H9 (cell line): ENCODE measurements at regions not wholly inside any gene's neighbourhood (a gene's known extent, or its start where the extent isn't known, plus 50 kb on each side); places are given as distances from the start of the nearest gene placed in this dataset.

Experiments
- DNase-seq: peaks from one replicate; pipeline ENCODE4 v3.0.0-alpha.2; 2017
- H2AFZ ChIP-seq: one replicate; pipeline ENCODE4 v1.6.1; 2013; ENCODE audit warnings: mild to moderate bottlenecking, low read length, control low read depth, moderate library complexity
- H2AK5ac ChIP-seq: 2 replicates; pipeline ENCODE4 v1.6.1; 2013; ENCODE audit warnings: low read length, control low read depth, mixed read lengths; ENCODE audit not compliant: insufficient read length
- H2BK120ac ChIP-seq: one replicate; pipeline ENCODE4 v1.6.1; 2013; ENCODE audit warnings: low read depth, mild to moderate bottlenecking, low read length, control low read depth, inconsistent platforms; ENCODE audit not compliant: poor library complexity, severe bottlenecking
- H2BK12ac ChIP-seq: 2 replicates; pipeline ENCODE4 v1.6.1; 2013; ENCODE audit warnings: low read length, control low read depth, mixed read lengths, low read depth; ENCODE audit not compliant: insufficient read length
- H2BK15ac ChIP-seq: 2 replicates; pipeline ENCODE4 v1.6.1; 2013; ENCODE audit warnings: low read depth, low read length, control low read depth
- H2BK20ac ChIP-seq: one replicate; pipeline ENCODE4 v1.6.1; 2013; ENCODE audit warnings: low read depth, mild to moderate bottlenecking, low read length, control low read depth, inconsistent platforms; ENCODE audit not compliant: poor library complexity, severe bottlenecking
- H2BK5ac ChIP-seq: 2 replicates; pipeline ENCODE4 v1.6.1; 2013; ENCODE audit warnings: low read length, control low read depth, mixed read lengths; ENCODE audit not compliant: insufficient read length
- H3K14ac ChIP-seq: 2 replicates; pipeline ENCODE4 v1.6.1; 2013; ENCODE audit warnings: low read length, control low read depth; ENCODE audit not compliant: insufficient read depth
- H3K18ac ChIP-seq: 2 replicates; pipeline ENCODE4 v1.6.1; 2013; ENCODE audit warnings: low read depth, mild to moderate bottlenecking, mixed read lengths, low read length, control low read depth; ENCODE audit not compliant: insufficient read length
- H3K23ac ChIP-seq: 2 replicates; pipeline ENCODE4 v1.6.1; 2013; ENCODE audit warnings: low read length, control low read depth, mixed read lengths, low read depth; ENCODE audit not compliant: insufficient read length
- H3K23me2 ChIP-seq: 2 replicates; pipeline ENCODE4 v1.6.1; 2013; ENCODE audit warnings: low read depth, mild to moderate bottlenecking, mixed read lengths, low read length, control low read depth; ENCODE audit not compliant: insufficient read length, poor library complexity, severe bottlenecking
- H3K27ac ChIP-seq: 2 replicates; pipeline ENCODE4 v1.5.1; 2013; ENCODE audit warnings: low read length, control low read depth, mixed read lengths, low read depth; ENCODE audit not compliant: insufficient read length
- H3K27me3 ChIP-seq: 2 replicates; pipeline ENCODE4 v1.6.1; 2013; ENCODE audit warnings: low read length, control low read depth, inconsistent platforms; ENCODE audit not compliant: insufficient read depth
- H3K4ac ChIP-seq: 2 replicates; pipeline ENCODE4 v1.6.1; 2013; ENCODE audit warnings: low read depth, mild to moderate bottlenecking, control low read depth, inconsistent platforms, low read length, moderate library complexity
- H3K4me1 ChIP-seq: 2 replicates; pipeline ENCODE4 v1.6.1; 2013; ENCODE audit warnings: low read length, control low read depth, inconsistent platforms; ENCODE audit not compliant: insufficient read depth
- H3K4me2 ChIP-seq: 2 replicates; pipeline ENCODE4 v1.6.1; 2013; ENCODE audit warnings: low read length, control low read depth, mixed read lengths; ENCODE audit not compliant: insufficient read length, insufficient read depth
- H3K56ac ChIP-seq: 2 replicates; pipeline ENCODE4 v1.6.1; 2013; ENCODE audit warnings: low read depth, mild to moderate bottlenecking, mixed read lengths, low read length, control low read depth; ENCODE audit not compliant: insufficient read length
- H3K79me1 ChIP-seq: 2 replicates; pipeline ENCODE4 v1.6.1; 2013; ENCODE audit warnings: low read depth, mild to moderate bottlenecking, moderate library complexity, low read length, control low read depth, inconsistent platforms; ENCODE audit not compliant: insufficient read depth, poor library complexity, severe bottlenecking
- H3K79me2 ChIP-seq: 2 replicates; pipeline ENCODE4 v1.6.1; 2013; ENCODE audit warnings: low read length, control low read depth, inconsistent platforms; ENCODE audit not compliant: insufficient read depth
- H3K9ac ChIP-seq: 2 replicates; pipeline ENCODE4 v1.6.1; 2013; ENCODE audit warnings: low read length, control low read depth, mixed read lengths; ENCODE audit not compliant: insufficient read length; ENCODE audit errors: extremely low read depth
- H3K9me3 ChIP-seq: one replicate; pipeline ENCODE4 v1.6.1; 2013; ENCODE audit warnings: low read depth, low read length, inconsistent platforms; ENCODE audit not compliant: control insufficient read depth
- H3T11ph ChIP-seq: one replicate; pipeline ENCODE4 v1.6.1; 2013; ENCODE audit warnings: mild to moderate bottlenecking, low read length, control low read depth, inconsistent platforms
- H4K20me1 ChIP-seq: one replicate; pipeline ENCODE4 v1.6.1; 2013; ENCODE audit not compliant: control insufficient read depth, insufficient read length, insufficient read depth
- H4K5ac ChIP-seq: 2 replicates; pipeline ENCODE4 v1.6.1; 2013; ENCODE audit warnings: low read depth, mild to moderate bottlenecking, mixed read lengths, low read length, control low read depth; ENCODE audit not compliant: insufficient read length
- H4K8ac ChIP-seq: replicated peaks from 2 replicates; pipeline ENCODE4 v1.6.1; 2013; ENCODE audit warnings: low read length, control low read depth, mixed read lengths, low read depth; ENCODE audit not compliant: insufficient read length
- H4K91ac ChIP-seq: 2 replicates; pipeline ENCODE4 v1.6.1; 2013; ENCODE audit warnings: low read depth, mild to moderate bottlenecking, moderate library complexity, mixed read lengths, low read length, control low read depth; ENCODE audit not compliant: insufficient read length
- H3K27ac Mint-ChIP-seq, 3 experiments: 2 replicates in 2 of 3; 3 replicates in 1 of 3; pipeline ENCODE4 v1.8.0; 2020 to 2021; ENCODE audit warnings: mixed read lengths in 3 of 3, mild to moderate bottlenecking in 1 of 3, moderate library complexity in 1 of 3
- H3K27me3 Mint-ChIP-seq: 2 replicates; pipeline ENCODE4 v1.8.0; 2021; ENCODE audit warnings: low read depth, mild to moderate bottlenecking, moderate library complexity, mixed read lengths
- H3K36me3 Mint-ChIP-seq, 3 experiments: 2 replicates in 2 of 3; 3 replicates in 1 of 3; pipeline ENCODE4 v1.8.0; 2020 to 2021; ENCODE audit warnings: low read depth in 3 of 3, mixed read lengths in 3 of 3; ENCODE audit not compliant: insufficient read depth in 1 of 3
- H3K4me1 Mint-ChIP-seq, 2 experiments: 2 replicates each; pipeline ENCODE4 v1.8.0; 2020; ENCODE audit warnings: mixed read lengths in 2 of 2
- H3K4me3 Mint-ChIP-seq, 2 experiments: 2 replicates in 1 of 2; 3 replicates in 1 of 2; pipeline ENCODE4 v1.8.0; 2020 to 2021; ENCODE audit warnings: mild to moderate bottlenecking in 2 of 2, mixed read lengths in 2 of 2, moderate library complexity in 1 of 2
- H3K9me3 Mint-ChIP-seq, 2 experiments: 2 replicates in 1 of 2; 3 replicates in 1 of 2; pipeline ENCODE4 v1.8.0; 2020; ENCODE audit warnings: mild to moderate bottlenecking in 2 of 2, mixed read lengths in 2 of 2, moderate library complexity in 1 of 2
- CTCF ChIP-seq: fragments of 200-600 bp; sonication (generic); conservative IDR thresholded peaks from 3 replicates; pipeline ENCODE4 v1.8.0; 2021; ENCODE audit warnings: antibody characterized with exemption, mild to moderate bottlenecking
- WGBS: extraction: QIAGEN DNeasy Blood & Tissue Kit; methylation state at CpG from one replicate; pipeline ENCODE4 v1.1.7; 2013; ENCODE audit warnings: missing lambda C conversion rate, low lambda C conversion rate, mixed read lengths; ENCODE audit not compliant: insufficient read length; ENCODE audit errors: extremely low coverage; 5-methylcytosine and 5-hydroxymethylcytosine counted together

DNA sequence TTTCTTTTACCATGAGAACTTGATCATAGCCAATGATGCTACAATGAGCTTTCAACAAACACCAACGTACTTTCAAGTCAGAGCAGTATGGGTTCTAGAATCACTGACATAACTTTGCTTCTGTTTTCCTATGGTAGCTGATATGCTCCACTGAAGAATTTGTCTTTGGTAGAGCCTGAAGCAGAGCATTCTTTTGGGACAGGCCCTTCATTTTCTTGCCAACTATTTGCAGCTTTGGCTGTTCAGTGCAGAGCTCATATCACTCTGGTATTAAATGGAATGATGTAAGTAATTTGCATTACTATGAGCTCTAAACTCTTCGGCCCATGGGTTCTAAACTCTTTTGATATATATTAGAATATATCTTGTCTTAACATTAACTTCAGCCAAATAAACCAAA lies 51.8 kb upstream of the APC start:
- H4K5ac ChIP-seq, result no peak overlapping the region
- H3K27ac ChIP-seq, result no peak overlapping the region
- H3K18ac ChIP-seq, result no peak overlapping the region
- no peaks in the 10 kb centered on the region for H3K79me2 ChIP-seq
- H3K27me3 ChIP-seq, result no peaks in the 10 kb centered on the region
- no peak overlapping the region for H3K14ac ChIP-seq
- no peak overlapping the region for H4K8ac ChIP-seq
- Mint-ChIP-seq H3K27me3 (no peaks in the 10 kb centered on the region), H3K4me3 (no peak overlapping the region), H3K27ac (no peak overlapping the region), H3K4me1 (peaks cover 10 to 14% of the 10 kb centered on the region in 2 experiments), H3K36me3 (no peaks in the 10 kb centered on the region), H3K9me3 (no peaks in the 10 kb centered on the region)
- H3K4ac ChIP-seq, result no peak overlapping the region
- no CpG with 5 or more reads among the region's 2 CpGs for WGBS
- no peak overlapping the region for H3T11ph ChIP-seq
- no peak for DNase-seq
- H3K23ac ChIP-seq, result no peak overlapping the region
- H3K4me1 ChIP-seq, result no peaks in the 10 kb centered on the region
- H3K56ac ChIP-seq, result no peak overlapping the region
- no peak overlapping the region for H4K91ac ChIP-seq
- no peak for TF ChIP-seq CTCF
- no peak overlapping the region for H2BK20ac ChIP-seq
- H2BK5ac ChIP-seq, result no peak overlapping the region
- H2BK12ac ChIP-seq, result no peak overlapping the region
- H3K9ac ChIP-seq, result no peak overlapping the region
- H3K23me2 ChIP-seq, result no peaks in the 10 kb centered on the region
- no peak overlapping the region for H2AK5ac ChIP-seq
- no peak overlapping the region for H2BK120ac ChIP-seq
- H3K9me3 ChIP-seq, result no peaks in the 10 kb centered on the region
- no peaks in the 10 kb centered on the region for H3K79me1 ChIP-seq
- no peak overlapping the region for H3K4me2 ChIP-seq
- H2AFZ ChIP-seq, result no peak overlapping the region
- H4K20me1 ChIP-seq, result no peaks in the 10 kb centered on the region
- no peak overlapping the region for H2BK15ac ChIP-seq
